ENCODE measurements at regions not wholly inside any gene's neighbourhood (a gene's known extent, or its start where the extent isn't known, plus 50 kb on each side); places are given as distances from the start of the nearest gene placed in this dataset.

- TF ChIP-seq CTCF (IDR thresholded peaks at IDR 0.05; ENCODE audit: borderline replicate concordance, extremely low read depth, low read length, poor library complexity, severe bottlenecking), result no peak
- Histone ChIP-seq H2AFZ (ENCODE audit: low read depth, low read length) (no peak overlapping the region), H3K4me2 (ENCODE audit: insufficient read depth, low read length) (no peak overlapping the region), H3K27me3 (ENCODE audit: insufficient read depth, low read length, poor library complexity) (no peaks in the 10 kb centered on the region), H3K4me1 (ENCODE audit: insufficient read depth, low read length) (no peaks in the 10 kb centered on the region), H3K36me3 (ENCODE audit: insufficient read depth, low read length) (no peaks in the 10 kb centered on the region), H4K20me1 (ENCODE audit: insufficient read depth, low read length) (no peaks in the 10 kb centered on the region), H3K27ac (ENCODE audit: low read length) (no peak overlapping the region), H3K9ac (ENCODE audit: low read depth, low read length) (no peak overlapping the region), H3K79me2 (ENCODE audit: insufficient read depth, low read length) (no peaks in the 10 kb centered on the region), H3K4me3 (ENCODE audit: low read depth in 1 of 2, low read length in 2 of 2) (no peak overlapping the region), H3K9me3 (ENCODE audit: insufficient read depth, low read length, severe bottlenecking) (no peaks in the 10 kb centered on the region)
- ATAC-seq (ENCODE audit: insufficient read depth, low read depth) (no peak), DNase-seq (no peak)
These were observed 1165.7 kb upstream of the NCAM2 start for GRCh38 chr21:19832551-19832950.

- Histone ChIP-seq H3K79me2 (ENCODE audit: insufficient read depth, low read length) (no peaks in the 10 kb centered on the region), H3K36me3 (ENCODE audit: insufficient read depth, low read length) (no peaks in the 10 kb centered on the region), H3K4me2 (ENCODE audit: insufficient read depth, low read length) (no peak overlapping the region), H3K27me3 (ENCODE audit: insufficient read depth, low read length, poor library complexity) (no peaks in the 10 kb centered on the region), H3K4me1 (ENCODE audit: insufficient read depth, low read length) (no peaks in the 10 kb centered on the region), H4K20me1 (ENCODE audit: insufficient read depth, low read length) (no peaks in the 10 kb centered on the region), H2AFZ (ENCODE audit: low read depth, low read length) (no peak overlapping the region), H3K4me3 (ENCODE audit: low read depth in 1 of 2, low read length in 2 of 2) (no peak overlapping the region), H3K27ac (ENCODE audit: low read length) (no peak overlapping the region), H3K9ac (ENCODE audit: low read depth, low read length) (no peak overlapping the region), H3K9me3 (ENCODE audit: insufficient read depth, low read length, severe bottlenecking) (no peaks in the 10 kb centered on the region)
- ATAC-seq (ENCODE audit: insufficient read depth, low read depth) (no peak), DNase-seq (no peak)
- TF ChIP-seq CTCF (IDR thresholded peaks at IDR 0.05; ENCODE audit: borderline replicate concordance, extremely low read depth, low read length, poor library complexity, severe bottlenecking), result no peak
- no peak for TF ChIP-seq EZH2 (IDR thresholded peaks at IDR 0.05; ENCODE audit: borderline replicate concordance, low read depth, low read length, severe bottlenecking)
These were observed 1165.1 kb upstream of the NCAM2 start for GRCh38 chr21:19833082-19833481.

GRCh38 chr21:19842601-19843000, 1155.6 kb upstream of the NCAM2 start:
- no peaks in the 10 kb centered on the region for H3K79me2 ChIP-seq (ENCODE audit: insufficient read depth, low read length)
- no peak overlapping the region for H2AFZ ChIP-seq (ENCODE audit: low read depth, low read length)
- no peaks in the 10 kb centered on the region for H3K9me3 ChIP-seq (ENCODE audit: insufficient read depth, low read length, severe bottlenecking)
- H3K36me3 ChIP-seq (ENCODE audit: insufficient read depth, low read length), result no peaks in the 10 kb centered on the region
- no peak overlapping the region for H3K9ac ChIP-seq (ENCODE audit: low read depth, low read length)
- DNase-seq (no peak), ATAC-seq (ENCODE audit: insufficient read depth, low read depth) (no peak)
- H4K20me1 ChIP-seq (ENCODE audit: insufficient read depth, low read length), result no peaks in the 10 kb centered on the region
- H3K27me3 ChIP-seq (ENCODE audit: insufficient read depth, low read length, poor library complexity), result no peaks in the 10 kb centered on the region
- H3K27ac ChIP-seq (ENCODE audit: low read length), result no peak overlapping the region
- H3K4me1 ChIP-seq (ENCODE audit: insufficient read depth, low read length), result no peaks in the 10 kb centered on the region
- no peak overlapping the region for H3K4me3 ChIP-seq (ENCODE audit: low read depth in 1 of 2, low read length in 2 of 2)
- no peak overlapping the region for H3K4me2 ChIP-seq (ENCODE audit: insufficient read depth, low read length)
- no peak for TF ChIP-seq CTCF (IDR thresholded peaks at IDR 0.05; ENCODE audit: borderline replicate concordance, extremely low read depth, low read length, poor library complexity, severe bottlenecking)
- no peak for TF ChIP-seq EZH2 (IDR thresholded peaks at IDR 0.05; ENCODE audit: borderline replicate concordance, low read depth, low read length, severe bottlenecking)

- no peak overlapping the region for H3K4me2 ChIP-seq (ENCODE audit: insufficient read depth, low read length)
- ATAC-seq (ENCODE audit: insufficient read depth, low read depth), result no peak
- no peak for DNase-seq
These were observed 1153.9 kb upstream of the NCAM2 start for GRCh38 chr21:19844334-19844733.

More at GRCh38 chr21:19844334-19844733, 1153.9 kb upstream of the NCAM2 start:
- no peaks in the 10 kb centered on the region for H3K79me2 ChIP-seq (ENCODE audit: insufficient read depth, low read length)
- TF ChIP-seq CTCF (IDR thresholded peaks at IDR 0.05; ENCODE audit: borderline replicate concordance, extremely low read depth, low read length, poor library complexity, severe bottlenecking) (no peak), EZH2 (IDR thresholded peaks at IDR 0.05; ENCODE audit: borderline replicate concordance, low read depth, low read length, severe bottlenecking) (no peak)
- H3K4me3 ChIP-seq (ENCODE audit: low read depth in 1 of 2, low read length in 2 of 2), result no peak overlapping the region
- no peaks in the 10 kb centered on the region for H3K4me1 ChIP-seq (ENCODE audit: insufficient read depth, low read length)
- no peaks in the 10 kb centered on the region for H4K20me1 ChIP-seq (ENCODE audit: insufficient read depth, low read length)
- H3K27ac ChIP-seq (ENCODE audit: low read length), result no peak overlapping the region
- H2AFZ ChIP-seq (ENCODE audit: low read depth, low read length), result no peak overlapping the region
- no peaks in the 10 kb centered on the region for H3K27me3 ChIP-seq (ENCODE audit: insufficient read depth, low read length, poor library complexity)
- no peak overlapping the region for H3K9ac ChIP-seq (ENCODE audit: low read depth, low read length)
- no peaks in the 10 kb centered on the region for H3K9me3 ChIP-seq (ENCODE audit: insufficient read depth, low read length, severe bottlenecking)
- no peaks in the 10 kb centered on the region for H3K36me3 ChIP-seq (ENCODE audit: insufficient read depth, low read length)

Data from DND-41 (cell line).